Tibial artery (tissue), 4 donors: ENCODE measurements at regions not wholly inside any gene's neighbourhood (a gene's known extent, or its start where the extent isn't known, plus 50 kb on each side); places are given as distances from the start of the nearest gene placed in this dataset.

ENCODE experiments used
- DNase-seq, 2 donors: peaks; one replicate each; pipeline ENCODE4 v3.0.0-alpha.2; 2019
- H3K27ac ChIP-seq, 2 donors: fragments of 200-600 bp; sonication (generic) in 1 of 2; 1 replicate in 1 of 2; 2 replicates in 1 of 2; pipeline ENCODE4 v1.5.1; 2018 to 2019; ENCODE audit warnings: mild to moderate bottlenecking in 1 of 2
- H3K27me3 ChIP-seq, 2 donors: fragments of 200-600 bp; sonication (generic) in 1 of 2; one replicate each; pipeline versions ENCODE4 v1.5.1 to v1.6.0; 2016 to 2019
- H3K36me3 ChIP-seq, 3 donors: fragments of 200-600 bp; sonication (generic) in 2 of 3; one replicate each; pipeline ENCODE4 v1.5.1; 2016 to 2019; ENCODE audit warnings: mild to moderate bottlenecking in 2 of 3
- H3K4me1 ChIP-seq, 4 donors: fragments of 200-600 bp; sonication (generic) in 2 of 4; 1 replicate in 3 of 4; 2 replicates in 1 of 4; pipeline ENCODE4 v1.5.1; 2016 to 2019
- H3K4me3 ChIP-seq, 2 donors: fragments of 200-600 bp; sonication (generic) in 1 of 2; 1 replicate in 1 of 2; 2 replicates in 1 of 2; pipeline ENCODE4 v1.5.1; 2018 to 2019; ENCODE audit warnings: mild to moderate bottlenecking in 2 of 2
- H3K9me3 ChIP-seq, 3 donors: fragments of 200-600 bp; sonication (generic) in 1 of 3; one replicate each; pipeline ENCODE4 v1.5.1; 2016 to 2019
- intact Hi-C: fragments of 100-400 bp; cut with DNase I; formaldehyde crosslinking; loops from one replicate; pipeline ENCODE4 v1.15.0; 2023; ENCODE audit warnings: low total_unique reads
- TF ChIP-seq, protein P1 (sequence below), 2 experiments: fragments of 200-600 bp in 1 of 2; fragments of 450-650 bp in 1 of 2; IDR thresholded peaks; one replicate each; pipeline ENCODE4 v1.5.1; 2017 to 2019; ENCODE audit warnings: antibody characterized with exemption in 2 of 2, mild to moderate bottlenecking in 1 of 2, moderate library complexity in 1 of 2

DNA sequence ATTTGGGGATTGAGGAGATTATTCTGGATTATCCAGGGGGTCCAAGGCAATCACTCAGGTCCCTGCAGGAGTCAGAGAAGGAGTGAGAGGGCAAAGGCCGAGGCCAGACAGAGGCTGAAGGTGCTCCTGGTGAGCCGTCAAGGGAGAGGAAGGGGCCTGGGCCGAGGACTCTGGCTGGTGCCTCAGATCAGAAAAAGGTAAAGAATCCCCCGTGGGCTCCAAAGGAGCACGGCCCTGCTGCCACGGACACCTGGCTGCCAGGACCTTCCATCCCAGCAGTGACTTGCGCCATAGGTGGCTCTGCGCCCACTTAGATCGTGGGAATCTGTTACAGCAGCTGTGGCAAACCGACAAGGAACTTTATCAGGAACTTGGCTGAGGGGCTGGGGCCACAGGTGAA is 374.8 kb upstream of the MYT1L start:
- no peak overlapping the region for H3K4me3 ChIP-seq
- DNase-seq: no peak
- H3K27ac ChIP-seq: no peak overlapping the region
- no peaks in the 10 kb centered on the region for H3K4me1 ChIP-seq
- H3K36me3 ChIP-seq: no peaks in the 10 kb centered on the region
- H3K27me3 ChIP-seq: peaks cover 0 to 3% of the 10 kb centered on the region in 2 donors
- intact Hi-C loops: no loop called here
- no peaks in the 10 kb centered on the region for H3K9me3 ChIP-seq
- TF ChIP-seq, protein P1, sequence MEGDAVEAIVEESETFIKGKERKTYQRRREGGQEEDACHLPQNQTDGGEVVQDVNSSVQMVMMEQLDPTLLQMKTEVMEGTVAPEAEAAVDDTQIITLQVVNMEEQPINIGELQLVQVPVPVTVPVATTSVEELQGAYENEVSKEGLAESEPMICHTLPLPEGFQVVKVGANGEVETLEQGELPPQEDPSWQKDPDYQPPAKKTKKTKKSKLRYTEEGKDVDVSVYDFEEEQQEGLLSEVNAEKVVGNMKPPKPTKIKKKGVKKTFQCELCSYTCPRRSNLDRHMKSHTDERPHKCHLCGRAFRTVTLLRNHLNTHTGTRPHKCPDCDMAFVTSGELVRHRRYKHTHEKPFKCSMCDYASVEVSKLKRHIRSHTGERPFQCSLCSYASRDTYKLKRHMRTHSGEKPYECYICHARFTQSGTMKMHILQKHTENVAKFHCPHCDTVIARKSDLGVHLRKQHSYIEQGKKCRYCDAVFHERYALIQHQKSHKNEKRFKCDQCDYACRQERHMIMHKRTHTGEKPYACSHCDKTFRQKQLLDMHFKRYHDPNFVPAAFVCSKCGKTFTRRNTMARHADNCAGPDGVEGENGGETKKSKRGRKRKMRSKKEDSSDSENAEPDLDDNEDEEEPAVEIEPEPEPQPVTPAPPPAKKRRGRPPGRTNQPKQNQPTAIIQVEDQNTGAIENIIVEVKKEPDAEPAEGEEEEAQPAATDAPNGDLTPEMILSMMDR (IDR thresholded peaks at IDR 0.05): no peak

DNA sequence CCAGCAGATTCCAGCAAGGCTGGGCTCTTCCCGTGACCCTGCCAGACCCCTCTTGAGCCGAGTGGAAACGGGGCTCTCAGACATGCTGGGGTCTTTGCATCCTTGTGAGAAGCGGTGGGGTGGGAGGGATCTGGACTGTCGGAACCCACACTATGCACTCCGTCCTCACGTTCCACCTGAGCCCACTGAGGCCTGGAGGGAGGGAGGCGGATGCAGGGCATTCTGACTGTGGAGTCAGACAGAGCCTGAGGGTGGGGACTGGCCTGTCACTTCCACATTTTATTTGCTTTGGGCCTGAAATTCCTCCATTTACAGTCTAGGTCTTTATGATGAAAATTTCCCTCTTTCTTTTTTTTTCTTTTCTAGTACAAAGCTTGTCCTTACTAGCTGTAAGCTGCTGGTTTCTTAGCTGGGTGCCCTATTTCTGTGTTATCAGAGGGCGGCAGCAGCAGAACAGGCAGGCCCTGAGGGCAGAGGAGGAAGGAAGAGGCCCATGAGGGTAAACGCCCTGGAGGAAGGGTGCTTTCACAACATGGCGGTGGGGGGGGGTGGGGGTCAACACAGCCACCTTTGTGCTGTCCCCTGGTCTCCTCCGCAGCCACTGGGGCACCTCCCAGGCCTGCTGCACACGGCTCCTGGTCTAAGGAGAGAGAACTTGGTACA is 373.5 kb upstream of the MYT1L start:
- H3K4me3 ChIP-seq: no peak overlapping the region
- peaks cover 0 to 3% of the 10 kb centered on the region in 2 donors for H3K27me3 ChIP-seq
- TF ChIP-seq, protein P1 (IDR thresholded peaks at IDR 0.05): no peak
- H3K9me3 ChIP-seq: no peaks in the 10 kb centered on the region
- intact Hi-C loops: no loop called here
- no peak for DNase-seq
- H3K36me3 ChIP-seq: no peaks in the 10 kb centered on the region
- no peaks in the 10 kb centered on the region for H3K4me1 ChIP-seq
- H3K27ac ChIP-seq: no peak overlapping the region

DNA sequence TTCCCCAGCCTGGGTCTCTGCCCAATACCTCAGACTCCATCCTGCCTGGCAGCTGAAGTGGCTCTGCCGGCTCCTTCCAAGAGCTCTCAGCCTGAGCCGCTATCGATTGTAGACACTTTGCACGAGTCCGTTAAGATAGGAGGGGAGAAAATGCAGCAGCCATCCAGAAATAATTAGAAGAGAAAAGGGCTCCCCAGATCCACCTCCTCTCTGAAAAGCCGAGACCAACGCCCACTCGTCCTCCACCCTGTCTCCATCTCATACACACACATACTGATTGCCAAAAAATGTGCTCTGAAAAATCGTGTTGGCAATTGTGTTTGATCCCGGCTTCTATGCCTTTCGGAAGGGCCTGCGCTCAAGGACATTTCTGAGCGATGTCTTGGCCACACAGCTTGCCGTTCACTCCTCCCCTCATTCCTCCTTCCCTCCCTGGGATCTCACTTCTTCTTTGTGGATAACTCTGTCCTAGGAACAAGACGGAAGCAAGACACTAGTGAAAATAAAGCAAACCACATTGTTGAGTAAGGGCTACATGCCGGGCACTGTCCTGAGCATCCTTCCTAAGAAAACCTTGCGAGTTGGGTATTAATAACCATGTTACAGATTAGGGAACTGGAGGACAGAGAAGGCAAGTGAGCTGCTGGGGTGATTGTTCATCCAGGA is 372.8 kb upstream of the MYT1L start:
- no peak overlapping the region for H3K27ac ChIP-seq
- no peaks in the 10 kb centered on the region for H3K4me1 ChIP-seq
- intact Hi-C loops: no loop called here
- H3K9me3 ChIP-seq: no peaks in the 10 kb centered on the region
- no peaks in the 10 kb centered on the region for H3K36me3 ChIP-seq
- H3K4me3 ChIP-seq: no peak overlapping the region
- DNase-seq: no peak
- TF ChIP-seq, protein P1 (IDR thresholded peaks at IDR 0.05): no peak
- H3K27me3 ChIP-seq: peaks cover 0 to 3% of the 10 kb centered on the region in 2 donors

DNA sequence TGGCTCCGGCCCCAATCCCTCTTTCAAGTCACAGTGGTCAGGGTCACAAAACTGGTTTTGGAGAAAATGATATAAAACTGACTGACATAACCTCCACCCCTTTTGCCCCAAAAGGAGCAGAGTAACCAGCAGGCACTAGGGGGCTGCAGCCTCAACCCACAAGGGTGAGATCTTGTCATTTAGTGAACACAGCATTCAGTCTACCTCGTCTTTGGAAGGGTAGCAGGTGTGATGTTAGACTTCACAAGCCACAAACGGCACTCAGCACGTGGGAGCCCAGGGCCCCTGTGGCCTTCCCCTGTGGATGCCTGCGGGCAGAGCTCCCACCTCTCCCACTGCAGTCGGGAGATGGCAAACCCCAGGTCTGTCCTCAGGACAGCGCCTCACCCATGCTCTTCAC is 372.1 kb upstream of the MYT1L start:
- intact Hi-C loops: no loop called here
- peaks cover 0 to 3% of the 10 kb centered on the region in 2 donors for H3K27me3 ChIP-seq

DNA sequence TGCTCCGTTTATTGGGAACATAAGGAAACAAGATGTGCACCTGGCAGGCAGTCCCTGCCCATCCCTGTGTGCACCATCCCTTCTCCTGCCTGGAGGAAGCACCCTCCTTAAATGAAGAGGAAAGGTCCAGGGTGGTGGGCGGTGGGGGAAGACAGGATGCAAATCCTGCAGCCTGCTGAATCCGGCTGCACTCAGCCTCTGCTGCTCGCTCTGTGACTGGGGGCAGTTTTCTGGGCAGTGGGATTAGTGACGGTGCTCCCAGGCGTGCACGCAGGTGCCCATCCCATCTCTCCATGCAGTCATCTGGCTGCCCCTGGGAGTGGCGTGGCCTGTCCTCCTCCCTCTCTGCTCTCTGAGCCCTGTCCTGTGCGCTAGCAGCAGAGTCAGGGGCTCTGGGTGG is 371.3 kb upstream of the MYT1L start:
- H3K4me1 ChIP-seq: no peaks in the 10 kb centered on the region
- no peak for DNase-seq
- H3K4me3 ChIP-seq: no peak overlapping the region
- no peaks in the 10 kb centered on the region for H3K9me3 ChIP-seq
- no peaks in the 10 kb centered on the region for H3K36me3 ChIP-seq
- TF ChIP-seq, protein P1 (IDR thresholded peaks at IDR 0.05): no peak
- intact Hi-C loops: no loop called here
- H3K27me3 ChIP-seq: peaks cover 0 to 3% of the 10 kb centered on the region in 2 donors
- no peak overlapping the region for H3K27ac ChIP-seq

More for the DNA sequence above, 372.1 kb upstream of the MYT1L start:
- no peaks in the 10 kb centered on the region for H3K36me3 ChIP-seq
- DNase-seq: no peak
- TF ChIP-seq, protein P1 (IDR thresholded peaks at IDR 0.05): no peak
- no peak overlapping the region for H3K27ac ChIP-seq
- H3K9me3 ChIP-seq: no peaks in the 10 kb centered on the region
- no peak overlapping the region for H3K4me3 ChIP-seq
- H3K4me1 ChIP-seq: no peaks in the 10 kb centered on the region
